Spleen (tissue), 3 donors: ENCODE measurements at regions not wholly inside any gene's neighbourhood (a gene's known extent, or its start where the extent isn't known, plus 50 kb on each side); places are given as distances from the start of the nearest gene placed in this dataset.

ENCODE experiments used
- POLR2A ChIP-seq, 3 donors: fragments of 450-650 bp; IDR thresholded peaks; one replicate each; pipeline ENCODE4 v1.5.1; 2017; ENCODE audit warnings: antibody characterized with exemption in 3 of 3, mild to moderate bottlenecking in 1 of 3
- POLR2AphosphoS5 ChIP-seq, 3 donors: sonication (generic); formaldehyde crosslinking; IDR thresholded peaks; one replicate each; pipeline ENCODE4 v1.5.1; 2017; ENCODE audit warnings: antibody characterized with exemption in 3 of 3

DNA sequence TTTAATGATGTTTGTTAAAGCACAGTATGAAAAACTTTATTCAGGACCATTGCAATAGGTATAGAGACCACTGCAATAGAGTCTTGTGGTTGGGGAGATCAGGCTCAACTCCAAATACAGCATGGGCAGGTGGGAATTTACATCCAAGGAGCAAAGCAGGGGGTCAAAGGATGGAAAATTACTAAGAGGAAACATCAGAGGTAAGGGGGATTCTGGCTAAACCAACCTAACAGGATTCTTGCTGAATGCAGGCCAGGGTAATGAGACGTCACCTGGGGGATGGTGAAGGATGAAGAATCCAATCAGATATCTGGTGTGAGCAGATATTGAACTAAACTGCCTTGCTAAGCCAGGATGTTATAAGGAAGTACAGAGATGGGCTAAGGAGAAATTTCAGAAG lies 126.6 kb upstream of the MIR17HG start:
- TF ChIP-seq POLR2A (IDR thresholded peaks at IDR 0.05), result no peak
- TF ChIP-seq POLR2AphosphoS5 (IDR thresholded peaks at IDR 0.05), result no peak
